Pancreas (tissue), 10 donors: ENCODE measurements at regions not wholly inside any gene's neighbourhood (a gene's known extent, or its start where the extent isn't known, plus 50 kb on each side); places are given as distances from the start of the nearest gene placed in this dataset.

Experiments
- ATAC-seq, 4 donors: fragments of 200-7000 bp; cut with Tn5 transposase; one replicate each; pipeline versions ENCODE4 v1.8.0 to v1.9.1; 2020; ENCODE audit warnings: mild to moderate bottlenecking in 4 of 4, moderate library complexity in 4 of 4
- DNase-seq, 6 donors: peaks; one replicate each; pipeline ENCODE4 v3.0.0-alpha.2; 2020
- FAIRE-seq: peaks from 2 replicates; lab custom pipeline; 2012; peaks lifted over from hg19 to GRCh38; lab: Jason Lieb, UNC
- H3K27ac ChIP-seq, 4 donors: fragments of 200-600 bp; sonication (generic); 1 replicate in 3 of 4; 2 replicates in 1 of 4; pipeline versions ENCODE4 v1.5.0 to v1.8.0; 2020
- H3K27me3 ChIP-seq, 4 donors: fragments of 200-600 bp; one replicate each; pipeline ENCODE4 v1.8.0; 2021
- H3K36me3 ChIP-seq, 3 donors: fragments of 200-600 bp; sonication (generic) in 1 of 3; one replicate each; pipeline versions ENCODE4 v1.5.0 to v1.8.0; 2020 to 2021
- H3K4me1 ChIP-seq, 3 donors: fragments of 200-600 bp; one replicate each; pipeline ENCODE4 v1.8.0; 2021
- H3K4me3 ChIP-seq, 4 donors: fragments of 200-600 bp; sonication (generic) in 2 of 4; one replicate each; pipeline versions ENCODE4 v1.5.0 to v1.8.0; 2020 to 2021
- H3K9me3 ChIP-seq, 4 donors: fragments of 200-600 bp; one replicate each; pipeline ENCODE4 v1.8.0; 2021
- WGBS, 2 donors: extraction: QIAGEN DNeasy Blood & Tissue Kit; methylation state at CpG; one replicate each; pipeline ENCODE4 v1.1.7; 2013; 5-methylcytosine and 5-hydroxymethylcytosine counted together
- intact Hi-C, 3 donors: fragments of 100-400 bp; cut with DNase I; formaldehyde crosslinking; loops; one replicate each; pipeline versions ENCODE4 v1.11.1 to v1.14.2; 2022
- TF ChIP-seq, protein P1 (sequence below), 4 donors: fragments of 200-600 bp; sonication (generic) in 3 of 4; IDR thresholded peaks; one replicate each; pipeline versions ENCODE4 v1.5.0 to v1.8.0; 2021; ENCODE audit warnings: antibody characterized with exemption in 4 of 4
- donor health status: healthy with polysubstance abuse.
- donor health status: DM: no; HTN: no; CAD: no; lungs with moderate emphysema.
- donor health status: DM: no; HTN: no; CAD: no.
- donor health status: control.
- donor health status: control.
- donor health status: Bipolar disorder and iron deficiency.
- donor health status: DM: yes; HTN: yes; CAD: no.
- donor health status: DM: no; HTN: no; CAD: no.
- donor health status: DM: no; HTN: no; CAD: no.
- donor health status: DM: yes; HTN: yes; CAD: no.

DNA sequence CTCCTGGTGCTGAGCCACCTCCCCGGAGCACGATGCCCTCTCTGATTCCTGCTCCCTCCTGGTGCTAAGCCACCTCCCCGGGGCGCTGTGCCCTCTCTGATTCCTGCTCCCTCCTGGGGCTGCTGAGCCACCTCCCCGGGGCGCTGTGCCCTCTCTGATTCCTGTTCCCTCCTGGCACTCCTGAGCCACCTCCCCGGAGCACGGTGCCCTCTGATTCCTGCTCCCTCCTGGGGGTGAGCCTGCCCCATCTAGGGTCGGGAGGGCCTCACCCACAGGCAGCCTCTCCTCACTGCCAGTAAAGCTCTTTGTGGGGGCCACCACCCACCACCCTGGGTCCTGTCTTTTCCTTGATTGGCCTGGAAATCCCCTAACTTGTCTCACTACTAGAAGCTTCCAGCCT is 327.6 kb upstream of the SFSWAP start:
- 62 to 73% methylated on average over 9 of the region's 9 CpGs for WGBS, 2 donors
- Histone ChIP-seq H3K27ac (no peak overlapping the region), H3K4me1 (no peaks in the 10 kb centered on the region), H3K4me3 (no peak overlapping the region), H3K9me3 (no peaks in the 10 kb centered on the region), H3K36me3 (no peaks in the 10 kb centered on the region), H3K27me3 (peaks cover 0 to 4% (median 0%) of the 10 kb centered on the region in 4 donors)
- intact Hi-C loops, result no loop called here
- ATAC-seq, result no peak
- no peak for DNase-seq
- FAIRE-seq, result no peak
- TF ChIP-seq, protein P1, sequence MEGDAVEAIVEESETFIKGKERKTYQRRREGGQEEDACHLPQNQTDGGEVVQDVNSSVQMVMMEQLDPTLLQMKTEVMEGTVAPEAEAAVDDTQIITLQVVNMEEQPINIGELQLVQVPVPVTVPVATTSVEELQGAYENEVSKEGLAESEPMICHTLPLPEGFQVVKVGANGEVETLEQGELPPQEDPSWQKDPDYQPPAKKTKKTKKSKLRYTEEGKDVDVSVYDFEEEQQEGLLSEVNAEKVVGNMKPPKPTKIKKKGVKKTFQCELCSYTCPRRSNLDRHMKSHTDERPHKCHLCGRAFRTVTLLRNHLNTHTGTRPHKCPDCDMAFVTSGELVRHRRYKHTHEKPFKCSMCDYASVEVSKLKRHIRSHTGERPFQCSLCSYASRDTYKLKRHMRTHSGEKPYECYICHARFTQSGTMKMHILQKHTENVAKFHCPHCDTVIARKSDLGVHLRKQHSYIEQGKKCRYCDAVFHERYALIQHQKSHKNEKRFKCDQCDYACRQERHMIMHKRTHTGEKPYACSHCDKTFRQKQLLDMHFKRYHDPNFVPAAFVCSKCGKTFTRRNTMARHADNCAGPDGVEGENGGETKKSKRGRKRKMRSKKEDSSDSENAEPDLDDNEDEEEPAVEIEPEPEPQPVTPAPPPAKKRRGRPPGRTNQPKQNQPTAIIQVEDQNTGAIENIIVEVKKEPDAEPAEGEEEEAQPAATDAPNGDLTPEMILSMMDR (IDR thresholded peaks at IDR 0.05), result no peak

DNA sequence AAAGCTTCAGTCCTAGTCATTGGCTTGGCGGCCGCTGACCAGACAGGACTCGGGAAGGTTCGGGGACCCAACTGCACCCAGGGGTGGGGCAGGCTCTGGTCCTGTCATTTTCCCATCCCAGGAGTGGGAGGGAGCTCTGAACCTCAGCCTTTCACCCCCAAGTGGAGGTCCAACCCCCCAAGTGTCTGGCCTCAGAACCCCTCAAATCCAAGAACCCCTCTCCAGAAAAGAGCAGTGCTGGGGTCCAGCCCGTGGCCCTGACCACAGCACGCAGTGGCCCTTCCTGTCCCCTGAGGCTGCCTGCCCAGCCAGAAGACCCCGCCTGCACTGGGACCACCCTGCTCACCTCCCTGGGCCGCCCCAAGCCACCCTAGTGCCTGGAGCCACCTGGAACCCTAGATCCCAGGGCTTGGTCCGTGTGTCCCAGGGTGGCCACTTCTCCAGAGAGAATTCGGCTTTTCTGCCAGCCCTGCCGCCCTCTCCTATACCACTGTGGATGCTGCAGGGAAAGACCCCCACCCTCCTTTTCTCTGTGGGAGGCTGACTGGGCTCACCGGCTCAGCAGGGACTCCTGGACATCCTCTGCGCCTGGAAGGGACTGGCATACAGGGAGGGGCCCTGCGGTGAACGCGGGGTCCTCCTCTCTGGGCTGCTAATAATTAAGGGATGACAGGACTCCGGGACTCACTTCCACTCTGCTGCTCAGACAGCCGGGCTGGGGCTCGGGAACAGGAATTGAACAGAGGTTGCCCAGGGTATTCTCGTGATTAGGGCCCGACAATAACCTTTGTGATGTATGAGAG is 326.9 kb upstream of the SFSWAP start:
- 35 to 49% methylated on average over 21 of the region's 21 CpGs for WGBS, 2 donors
- no peaks in the 10 kb centered on the region for H3K4me1 ChIP-seq
- H3K27ac ChIP-seq, result no peak overlapping the region
- peaks cover 0 to 4% (median 0%) of the 10 kb centered on the region in 4 donors for H3K27me3 ChIP-seq
- FAIRE-seq, result no peak
- no peak overlapping the region for H3K4me3 ChIP-seq
- intact Hi-C loops, result no loop called here
- DNase-seq, result no peak
- no peaks in the 10 kb centered on the region for H3K9me3 ChIP-seq
- TF ChIP-seq, protein P1 (IDR thresholded peaks at IDR 0.05), result no peak
- ATAC-seq, result no peak
- no peaks in the 10 kb centered on the region for H3K36me3 ChIP-seq

DNA sequence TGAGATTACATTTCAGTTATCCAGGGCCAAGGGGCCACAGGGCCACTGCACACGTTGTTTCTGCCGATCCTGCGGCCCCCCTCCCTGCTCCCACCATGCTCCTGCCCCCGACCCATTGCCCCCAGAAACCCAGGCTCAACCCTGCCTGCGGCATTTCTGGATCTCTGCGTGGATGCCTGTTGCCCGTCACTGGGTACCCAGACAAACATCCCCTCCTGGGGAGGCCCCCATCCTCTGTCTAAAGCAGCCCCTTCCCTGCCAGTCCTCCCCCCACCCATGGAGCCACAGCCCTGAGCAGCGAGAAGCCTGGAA is 326.4 kb upstream of the SFSWAP start:
- FAIRE-seq, result no peak

DNA sequence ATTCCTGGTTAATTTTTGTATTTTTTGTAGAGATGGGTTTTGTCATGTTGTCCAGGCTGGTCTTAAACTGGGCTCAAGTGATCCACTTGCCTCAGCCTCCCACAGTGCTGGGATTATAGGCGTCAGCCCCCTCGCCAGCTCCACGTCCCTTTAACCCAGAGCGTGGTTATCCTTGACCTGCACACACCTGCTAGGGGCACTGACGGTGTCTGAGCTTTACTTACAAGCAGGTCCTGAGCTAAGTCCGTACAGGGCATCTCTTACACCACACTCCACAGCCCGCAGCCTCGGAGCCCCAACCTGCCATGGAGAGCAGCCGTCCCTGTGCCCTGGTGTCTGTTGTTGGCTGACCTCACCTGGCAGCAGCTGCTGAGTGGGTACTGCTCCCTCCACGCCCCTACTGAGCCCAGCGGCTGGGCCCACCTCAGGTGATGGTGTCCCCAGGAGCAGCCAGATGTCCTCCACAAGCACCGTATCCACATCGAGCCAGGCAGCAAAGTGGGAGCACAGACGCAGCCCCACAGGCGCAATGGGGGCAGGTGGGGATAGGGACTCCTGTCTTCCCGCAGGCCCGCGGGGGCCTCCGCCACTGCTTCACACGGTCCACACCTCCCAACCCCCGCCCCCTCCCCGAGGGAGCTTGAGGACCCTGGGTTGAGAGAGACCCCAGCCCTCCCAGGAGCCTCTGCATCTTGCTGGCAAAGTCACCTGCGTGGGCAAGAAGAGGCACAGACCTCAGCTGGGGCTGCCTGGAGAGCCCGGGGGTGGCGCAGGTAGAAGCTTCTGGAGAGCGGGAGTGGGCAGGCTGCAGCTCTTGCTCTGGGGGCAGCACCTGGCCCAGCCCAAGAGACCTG is 325.4 kb upstream of the SFSWAP start:
- no peak overlapping the region for H3K27ac ChIP-seq
- no peak for FAIRE-seq
- TF ChIP-seq, protein P1 (IDR thresholded peaks at IDR 0.05), result no peak
- intact Hi-C loops, result no loop called here
- no peak for ATAC-seq
- no peaks in the 10 kb centered on the region for H3K9me3 ChIP-seq
- no peaks in the 10 kb centered on the region for H3K36me3 ChIP-seq
- no peaks in the 10 kb centered on the region for H3K4me1 ChIP-seq
- WGBS, 2 donors, result 48 to 55% methylated on average over 26 of the region's 26 CpGs
- H3K4me3 ChIP-seq, result no peak overlapping the region
- H3K27me3 ChIP-seq, result peaks cover 0 to 4% (median 0%) of the 10 kb centered on the region in 4 donors
- no peak for DNase-seq

More for the DNA sequence above, 326.4 kb upstream of the SFSWAP start:
- TF ChIP-seq, protein P1 (IDR thresholded peaks at IDR 0.05), result no peak
- no peak for ATAC-seq
- no peaks in the 10 kb centered on the region for H3K36me3 ChIP-seq
- no peaks in the 10 kb centered on the region for H3K4me1 ChIP-seq
- WGBS, 2 donors, result 35 to 60% methylated on average over 6 to 8 of the region's 8 CpGs
- DNase-seq, result no peak
- H3K27me3 ChIP-seq, result peaks cover 0 to 4% (median 0%) of the 10 kb centered on the region in 4 donors
- H3K9me3 ChIP-seq, result no peaks in the 10 kb centered on the region
- intact Hi-C loops, result no loop called here
- H3K4me3 ChIP-seq, result no peak overlapping the region
- H3K27ac ChIP-seq, result no peak overlapping the region
